Adrenal gland (tissue), 9 donors: ENCODE measurements at regions not wholly inside any gene's neighbourhood (a gene's known extent, or its start where the extent isn't known, plus 50 kb on each side); places are given as distances from the start of the nearest gene placed in this dataset.

Source experiments
- DNase-seq, 7 donors: peaks; one replicate each; pipeline ENCODE4 v3.0.0-alpha.2; 2019 to 2020
- H3K27ac ChIP-seq, 5 donors: fragments of 200-600 bp; sonication (generic) in 4 of 5; 1 replicate in 3 of 5; 2 replicates in 2 of 5; pipeline versions ENCODE4 v1.5.1 to v1.8.0; 2016 to 2020; ENCODE audit warnings: mild to moderate bottlenecking in 1 of 5
- H3K27me3 ChIP-seq: fragments of 200-600 bp; 2 replicates; pipeline ENCODE4 v1.8.0; 2021
- H3K36me3 ChIP-seq, 2 donors: fragments of 200-600 bp; replicated peaks in 1 of 2; 1 replicate in 1 of 2; 2 replicates in 1 of 2; pipeline versions ENCODE4 v1.5.1 to v1.8.0; 2018 to 2022
- H3K4me1 ChIP-seq, 2 donors: fragments of 200-600 bp; replicated peaks in 1 of 2; 1 replicate in 1 of 2; 2 replicates in 1 of 2; pipeline versions ENCODE4 v1.5.1 to v1.8.0; 2018 to 2021
- H3K4me3 ChIP-seq, 4 donors: fragments of 200-600 bp; sonication (generic) in 3 of 4; one replicate each; pipeline ENCODE4 v1.5.1; 2016 to 2018
- H3K9me3 ChIP-seq, 3 donors: fragments of 200-600 bp; sonication (generic) in 1 of 3; replicated peaks in 1 of 3; 1 replicate in 2 of 3; 2 replicates in 1 of 3; pipeline versions ENCODE4 v1.5.1 to v1.8.0; 2016 to 2021
- POLR2A ChIP-seq, 2 donors: fragments of 450-650 bp; IDR thresholded peaks; one replicate each; pipeline ENCODE4 v1.6.1; 2017; ENCODE audit warnings: antibody characterized with exemption in 2 of 2, mild to moderate bottlenecking in 2 of 2, moderate library complexity in 1 of 2
- WGBS, 4 donors: extraction: QIAGEN DNeasy Blood & Tissue Kit in 2 of 4; methylation state at CpG; one replicate each; pipeline versions ENCODE4 v1.1.5 to v1.1.7; 2013 to 2017; 5-methylcytosine and 5-hydroxymethylcytosine counted together
- intact Hi-C, 2 donors: fragments of 100-400 bp; cut with DNase I; formaldehyde crosslinking; loops; one replicate each; pipeline versions ENCODE4 v1.14.1 to v1.15.0; 2022 to 2023
- TF ChIP-seq, protein P1 (sequence below), 6 experiments: fragments of 450-650 bp in 4 of 6; fragments of 200-600 bp in 2 of 6; sonication (generic) in 1 of 6; IDR thresholded peaks; 1 replicate in 5 of 6; 2 replicates in 1 of 6; pipeline versions ENCODE4 v1.5.1 to v1.8.0; 2016 to 2021; ENCODE audit warnings: antibody characterized with exemption in 6 of 6, mild to moderate bottlenecking in 2 of 6, moderate library complexity in 1 of 6
- donor health status: healthy with polysubstance abuse.
- donor health status: Bipolar disorder and iron deficiency.
- donor health status: DM: yes; HTN: yes; CAD: no.
- donor health status: DM: no; HTN: no; CAD: no.
- donor health status: DM: no; HTN: no; CAD: no.

DNA sequence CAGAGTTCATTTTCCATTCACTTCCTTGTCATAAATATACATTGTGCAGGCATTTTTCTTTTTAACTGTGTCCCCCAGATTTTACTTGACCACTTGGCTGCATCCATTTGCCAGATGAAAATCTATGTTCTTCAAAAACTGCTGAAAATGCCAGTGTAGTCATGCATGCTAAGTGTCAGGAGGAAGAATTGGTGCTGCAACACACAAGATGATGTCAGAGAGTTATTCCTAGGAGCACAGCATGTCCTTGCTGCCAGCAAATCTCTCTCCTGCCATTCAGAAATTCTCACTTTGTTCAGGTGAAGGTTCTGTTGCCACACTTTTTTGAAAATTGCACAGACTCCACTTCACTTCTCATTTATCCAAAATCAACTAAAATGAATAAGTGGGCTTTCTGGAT is 106.4 kb upstream of the MAGI3 start:
- no peaks in the 10 kb centered on the region for H3K27me3 ChIP-seq
- no peaks in the 10 kb centered on the region for H3K9me3 ChIP-seq
- no peak overlapping the region for H3K4me3 ChIP-seq
- H3K4me1 ChIP-seq: no peaks in the 10 kb centered on the region
- TF ChIP-seq, protein P1, sequence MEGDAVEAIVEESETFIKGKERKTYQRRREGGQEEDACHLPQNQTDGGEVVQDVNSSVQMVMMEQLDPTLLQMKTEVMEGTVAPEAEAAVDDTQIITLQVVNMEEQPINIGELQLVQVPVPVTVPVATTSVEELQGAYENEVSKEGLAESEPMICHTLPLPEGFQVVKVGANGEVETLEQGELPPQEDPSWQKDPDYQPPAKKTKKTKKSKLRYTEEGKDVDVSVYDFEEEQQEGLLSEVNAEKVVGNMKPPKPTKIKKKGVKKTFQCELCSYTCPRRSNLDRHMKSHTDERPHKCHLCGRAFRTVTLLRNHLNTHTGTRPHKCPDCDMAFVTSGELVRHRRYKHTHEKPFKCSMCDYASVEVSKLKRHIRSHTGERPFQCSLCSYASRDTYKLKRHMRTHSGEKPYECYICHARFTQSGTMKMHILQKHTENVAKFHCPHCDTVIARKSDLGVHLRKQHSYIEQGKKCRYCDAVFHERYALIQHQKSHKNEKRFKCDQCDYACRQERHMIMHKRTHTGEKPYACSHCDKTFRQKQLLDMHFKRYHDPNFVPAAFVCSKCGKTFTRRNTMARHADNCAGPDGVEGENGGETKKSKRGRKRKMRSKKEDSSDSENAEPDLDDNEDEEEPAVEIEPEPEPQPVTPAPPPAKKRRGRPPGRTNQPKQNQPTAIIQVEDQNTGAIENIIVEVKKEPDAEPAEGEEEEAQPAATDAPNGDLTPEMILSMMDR (IDR thresholded peaks at IDR 0.05): no peak
- no peak for TF ChIP-seq POLR2A (IDR thresholded peaks at IDR 0.05)
- intact Hi-C loops: no loop called here
- no peaks in the 10 kb centered on the region for H3K36me3 ChIP-seq
- H3K27ac ChIP-seq: no peak overlapping the region
- DNase-seq: no peak

DNA sequence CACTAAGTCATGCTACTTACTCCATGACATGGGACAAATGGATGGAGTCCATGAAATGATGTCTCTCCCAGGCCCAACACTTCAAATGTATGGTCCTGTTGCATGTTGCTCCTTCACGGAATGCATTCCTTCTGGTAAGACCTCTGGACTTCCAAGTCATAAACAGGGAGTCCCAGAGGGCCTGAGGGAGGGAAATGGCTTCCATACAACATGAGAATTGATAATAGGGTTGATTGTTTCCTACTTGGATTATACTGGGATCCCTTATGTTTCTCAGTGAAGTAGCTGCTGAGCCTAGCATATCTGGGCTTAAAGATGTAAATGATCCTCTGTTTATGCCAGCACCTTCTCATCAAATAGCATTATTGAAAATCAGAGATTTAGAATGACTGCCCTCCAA is 104.2 kb upstream of the MAGI3 start:
- Histone ChIP-seq H3K27me3 (no peaks in the 10 kb centered on the region), H3K9me3 (no peaks in the 10 kb centered on the region), H3K4me3 (no peak overlapping the region), H3K27ac (no peak overlapping the region), H3K4me1 (no peaks in the 10 kb centered on the region), H3K36me3 (no peaks in the 10 kb centered on the region)
- TF ChIP-seq, protein P1 (IDR thresholded peaks at IDR 0.05): no peak
- TF ChIP-seq POLR2A (IDR thresholded peaks at IDR 0.05): no peak
- DNase-seq: no peak
- intact Hi-C loops: no loop called here
- 63 to 96% (median 86%) methylated on average over 1 of the region's 1 CpG for WGBS, 4 donors

DNA sequence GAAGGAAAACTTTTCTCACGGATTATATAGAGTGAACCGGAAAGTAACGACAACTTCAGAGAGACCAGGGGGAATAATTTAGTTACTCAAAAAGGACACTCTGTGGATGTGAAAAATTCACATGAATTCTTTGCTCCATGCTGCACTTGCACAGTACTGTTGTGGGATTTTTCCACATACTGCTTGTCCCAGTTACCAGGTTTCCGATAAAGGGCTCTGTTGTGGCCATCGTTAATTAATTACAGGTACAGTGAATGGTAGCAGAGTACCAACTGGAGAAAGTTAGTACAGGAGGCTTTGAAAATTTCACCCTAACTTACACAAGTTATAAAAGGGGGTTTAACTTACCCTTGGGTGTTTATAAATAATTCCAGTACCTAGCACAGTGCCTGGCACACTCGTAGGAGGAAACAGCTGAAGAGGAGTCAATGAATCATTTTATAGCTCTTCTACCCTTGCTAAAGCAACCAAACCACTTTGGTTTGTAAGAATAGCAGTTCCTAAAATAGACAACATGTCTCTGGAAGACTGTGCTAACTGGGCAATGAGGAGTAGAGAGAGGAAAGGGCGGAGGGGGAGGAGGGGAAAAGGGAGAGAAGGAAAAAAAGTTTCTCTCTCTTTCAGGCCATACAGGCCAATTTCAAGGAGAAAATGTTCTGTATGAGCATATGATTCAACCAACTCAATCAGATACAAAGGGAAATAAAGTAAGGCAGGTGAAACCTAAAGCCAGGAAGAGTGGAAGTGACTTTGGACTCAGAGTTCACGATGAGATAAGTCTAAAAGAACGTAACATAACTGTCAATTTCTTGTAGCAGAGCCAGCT is 98.3 kb upstream of the MAGI3 start:
- no peaks in the 10 kb centered on the region for H3K36me3 ChIP-seq

DNA sequence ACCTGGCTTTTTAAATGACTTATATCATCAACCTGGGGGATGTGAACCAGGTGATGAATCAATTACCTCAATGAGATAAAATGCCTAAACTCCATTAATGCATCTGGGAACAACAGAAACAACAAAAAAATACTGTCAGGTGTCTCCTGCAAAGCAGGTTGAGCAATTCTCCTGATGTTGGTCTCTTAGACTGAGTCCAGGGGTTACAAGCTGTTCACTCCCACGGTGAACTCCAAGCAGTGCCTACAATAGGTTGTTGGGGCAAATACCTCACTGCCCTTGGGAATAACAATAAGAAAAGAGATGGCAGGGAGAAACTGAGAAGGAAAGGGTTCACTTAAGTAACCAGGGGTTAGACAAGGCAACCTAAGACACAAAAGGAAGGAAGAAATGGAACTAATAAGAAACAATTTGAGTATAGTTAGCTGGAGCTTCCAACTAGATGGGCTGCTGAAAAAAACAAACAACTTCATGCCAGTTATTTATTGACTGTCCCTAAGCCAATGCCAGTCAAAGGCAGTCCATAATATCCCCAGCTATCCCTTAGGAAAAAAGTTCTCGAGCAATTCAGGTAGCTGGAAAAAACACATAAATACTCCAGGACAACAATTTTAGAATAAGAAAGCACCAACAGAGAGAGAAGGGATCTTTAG is 97.6 kb upstream of the MAGI3 start:
- Histone ChIP-seq H3K4me1 (no peaks in the 10 kb centered on the region), H3K27me3 (no peaks in the 10 kb centered on the region), H3K27ac (no peak overlapping the region), H3K9me3 (no peaks in the 10 kb centered on the region), H3K36me3 (no peaks in the 10 kb centered on the region), H3K4me3 (no peak overlapping the region)
- no peak for DNase-seq
- 71 to 85% (median 79%) methylated on average over 2 of the region's 2 CpGs for WGBS, 4 donors
- intact Hi-C loops: no loop called here
- no peak for TF ChIP-seq POLR2A (IDR thresholded peaks at IDR 0.05)
- TF ChIP-seq, protein P1 (IDR thresholded peaks at IDR 0.05): no peak

More for the DNA sequence above, 98.3 kb upstream of the MAGI3 start:
- no peaks in the 10 kb centered on the region for H3K27me3 ChIP-seq
- no peak overlapping the region for H3K27ac ChIP-seq
- no peaks in the 10 kb centered on the region for H3K9me3 ChIP-seq
- no peak for DNase-seq
- TF ChIP-seq, protein P1 (IDR thresholded peaks at IDR 0.05): no peak
- no peak for TF ChIP-seq POLR2A (IDR thresholded peaks at IDR 0.05)
- H3K4me1 ChIP-seq: no peaks in the 10 kb centered on the region
- WGBS, 4 donors: 84 to 88% (median 85%) methylated on average over 9 of the region's 9 CpGs
- H3K4me3 ChIP-seq: no peak overlapping the region
- intact Hi-C loops: no loop called here
